COLO829 (cell line): ENCODE measurements at regions not wholly inside any gene's neighbourhood (a gene's known extent, or its start where the extent isn't known, plus 50 kb on each side); places are given as distances from the start of the nearest gene placed in this dataset.
A peak's percentile ranks its signal among the peaks of the same experiment; 100 is the strongest.

Source experiments
- DNase-seq: peaks from one replicate; pipeline ENCODE4 v3.0.0; 2012; ENCODE audit warnings: low spot score

GRCh38 chr17:77419095-77419494 is 278.3 kb downstream of the SEC14L1 start:
- no peak for DNase-seq

DNA sequence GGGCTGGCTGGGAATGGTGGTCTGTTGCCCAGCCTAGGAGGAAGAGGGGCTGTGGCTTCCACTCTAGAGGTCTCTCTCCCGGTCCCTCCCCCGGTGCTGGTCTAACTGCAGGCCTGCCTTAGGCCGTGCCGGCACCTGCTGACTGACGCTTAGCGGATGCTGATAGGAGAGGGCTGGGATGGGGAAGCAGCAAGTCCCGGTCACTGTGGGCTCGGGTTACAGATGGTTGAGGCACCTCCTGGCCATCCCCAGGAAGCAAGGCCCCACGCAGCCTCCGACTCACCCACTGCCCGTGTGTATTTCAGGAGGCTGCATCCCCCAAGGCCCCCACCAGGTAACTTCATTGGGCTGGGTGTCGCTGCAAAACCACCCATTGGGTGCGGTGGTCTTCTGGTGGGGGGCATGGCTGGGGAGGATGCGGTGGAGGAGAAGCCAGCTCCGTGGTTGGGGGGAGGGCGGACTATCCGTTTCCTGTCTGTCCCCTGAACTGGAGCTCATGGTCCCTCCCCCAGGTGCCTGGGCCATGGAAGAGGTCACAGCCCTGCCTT is 278.9 kb downstream of the SEC14L1 start:
- DNase-seq: no peak

DNA sequence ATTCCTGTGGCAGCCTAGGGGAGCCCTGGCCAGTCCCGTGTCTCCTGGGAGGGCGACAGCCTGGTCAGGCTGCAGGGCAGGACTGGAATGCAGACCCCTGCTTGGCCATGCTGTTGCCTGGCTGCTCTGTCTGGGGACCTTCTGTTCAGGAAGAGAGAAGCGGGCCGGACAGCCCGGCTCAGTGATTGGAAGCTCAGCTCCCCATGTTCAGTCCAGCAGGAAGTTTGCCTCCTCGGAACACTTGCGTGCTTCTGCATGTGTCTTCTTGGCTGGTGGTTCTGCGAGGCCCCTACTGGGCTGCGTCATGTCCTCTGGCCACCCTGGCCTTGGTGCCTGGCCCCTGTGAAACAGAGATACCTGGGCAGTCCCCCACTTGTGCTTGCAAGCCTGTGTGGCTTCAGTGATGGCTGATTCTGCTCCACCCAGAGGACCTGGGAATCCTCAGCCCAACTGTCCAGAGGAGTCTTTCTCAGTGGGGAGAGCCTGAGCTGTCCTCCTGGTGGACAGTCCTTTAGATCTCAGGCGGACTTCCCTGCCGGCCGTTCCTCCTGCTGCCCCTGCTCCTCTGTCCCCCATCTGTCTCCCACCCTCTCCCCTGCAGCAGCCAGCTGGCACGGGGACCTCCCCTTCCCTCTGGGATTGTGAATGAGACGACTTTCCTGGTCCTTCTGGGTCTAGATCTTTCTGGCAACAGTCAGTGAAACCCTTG is 279.5 kb downstream of the SEC14L1 start:
- no peak for DNase-seq

DNA sequence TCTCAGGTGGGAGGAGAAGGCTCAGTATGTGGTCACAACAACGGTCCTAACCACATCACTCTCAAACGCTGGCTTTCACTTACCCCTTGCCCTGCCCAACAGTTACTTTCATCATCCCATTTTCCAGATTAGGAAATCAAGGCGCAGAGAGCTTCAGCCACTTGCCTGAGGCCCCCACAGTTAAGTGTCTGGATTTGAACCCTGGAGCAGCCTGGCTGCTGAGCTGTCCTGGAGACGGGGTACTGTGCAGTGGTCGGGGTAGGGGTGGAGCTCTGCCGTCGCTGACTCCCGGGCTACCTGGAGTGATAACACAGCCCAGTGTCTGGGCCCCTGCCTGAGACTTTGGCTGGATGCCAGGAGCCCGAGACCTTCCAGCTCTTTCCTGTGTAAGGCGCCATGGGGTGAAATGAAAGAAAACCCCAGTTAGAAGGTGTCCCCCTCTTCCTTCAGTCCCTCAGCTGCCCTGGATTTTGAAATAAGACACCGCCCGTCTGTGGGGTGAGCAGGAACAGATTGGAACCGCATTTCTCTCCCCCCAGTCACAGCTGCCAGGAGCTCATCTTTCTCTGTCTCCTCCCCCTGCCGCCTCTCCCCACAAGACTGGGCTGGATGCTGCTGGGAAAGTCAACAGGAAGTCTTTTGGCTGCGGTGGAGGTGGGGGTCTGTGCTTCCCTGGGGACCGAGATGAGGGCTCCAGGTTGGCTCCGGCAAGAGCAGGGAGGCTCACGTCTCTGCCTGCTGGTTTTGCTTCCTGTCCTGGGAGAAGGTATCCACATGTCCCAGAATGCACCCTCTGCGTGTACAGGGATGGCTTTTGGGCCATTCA is 280.2 kb downstream of the SEC14L1 start:
- no peak for DNase-seq

DNA sequence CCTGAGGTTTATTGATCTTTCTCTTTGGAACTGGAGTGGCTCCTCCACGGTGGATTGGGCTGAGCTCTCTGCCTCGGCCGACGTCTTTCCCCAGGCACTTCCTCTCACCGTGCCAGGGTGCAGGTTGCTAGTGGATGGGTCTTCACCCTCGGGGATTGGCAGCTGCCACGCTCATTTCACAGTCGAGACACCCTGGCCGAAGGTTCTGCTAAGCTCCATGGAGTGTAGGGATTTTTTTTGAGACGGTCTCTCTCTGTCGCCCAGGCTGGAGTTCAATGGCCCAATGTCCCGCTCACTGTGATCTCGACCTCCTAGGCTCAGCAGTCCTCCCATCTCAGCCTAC is 280.8 kb downstream of the SEC14L1 start:
- no peak for DNase-seq

GRCh38 chr17:77422104-77422747 is 281.5 kb downstream of the SEC14L1 start:
- no peak for DNase-seq

- DNase-seq: no peak
These were observed 282.0 kb downstream of the SEC14L1 start for GRCh38 chr17:77422748-77423113.

DNA sequence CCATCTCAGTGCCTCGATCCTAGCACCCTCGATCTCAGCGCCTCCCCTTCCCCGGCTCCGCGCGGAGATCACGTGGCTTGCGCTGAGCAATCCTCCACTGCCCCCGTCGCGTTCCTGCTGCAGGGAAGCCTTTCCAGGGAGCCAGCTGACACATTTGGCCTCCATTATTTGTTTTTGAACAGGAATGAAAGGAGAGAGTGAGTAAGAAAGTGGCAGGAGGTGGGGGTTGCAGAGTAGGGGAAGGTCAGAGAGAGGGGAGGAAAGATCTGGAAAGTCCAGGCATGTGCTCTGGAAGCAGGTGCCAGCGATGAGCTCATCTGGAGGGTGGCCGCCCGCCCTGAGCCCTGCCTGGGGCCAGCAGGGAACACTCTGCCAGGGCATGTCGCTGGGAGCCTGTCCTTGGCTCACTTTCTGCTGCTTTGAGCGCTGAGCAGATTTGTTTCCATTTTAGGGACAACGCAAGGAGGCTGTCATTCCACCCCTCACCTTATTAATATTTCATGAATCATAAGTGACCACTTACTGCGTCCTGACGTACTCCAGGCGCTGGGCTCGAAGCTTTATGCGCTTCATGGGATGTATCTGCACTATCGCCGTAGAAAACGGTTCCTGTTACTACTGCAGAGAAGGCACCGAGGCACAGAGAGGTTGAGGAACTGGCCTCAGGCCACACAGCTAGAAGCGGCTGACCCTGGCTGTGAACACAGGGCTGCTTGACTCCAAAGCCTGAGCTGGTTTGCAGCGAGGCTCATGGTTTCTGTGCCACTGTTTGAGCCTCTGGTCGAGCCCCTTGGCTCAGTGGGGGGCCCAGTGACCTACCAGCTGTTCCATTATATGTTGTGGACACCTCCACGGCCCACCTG is 283.1 kb downstream of the SEC14L1 start:
- DNase-seq: peak; percentile 60

GRCh38 chr17:77424585-77425344 is 284.0 kb downstream of the SEC14L1 start:
- peak; percentile 44 for DNase-seq

GRCh38 chr17:77425348-77425747 is 284.6 kb downstream of the SEC14L1 start:
- no peak for DNase-seq

DNA sequence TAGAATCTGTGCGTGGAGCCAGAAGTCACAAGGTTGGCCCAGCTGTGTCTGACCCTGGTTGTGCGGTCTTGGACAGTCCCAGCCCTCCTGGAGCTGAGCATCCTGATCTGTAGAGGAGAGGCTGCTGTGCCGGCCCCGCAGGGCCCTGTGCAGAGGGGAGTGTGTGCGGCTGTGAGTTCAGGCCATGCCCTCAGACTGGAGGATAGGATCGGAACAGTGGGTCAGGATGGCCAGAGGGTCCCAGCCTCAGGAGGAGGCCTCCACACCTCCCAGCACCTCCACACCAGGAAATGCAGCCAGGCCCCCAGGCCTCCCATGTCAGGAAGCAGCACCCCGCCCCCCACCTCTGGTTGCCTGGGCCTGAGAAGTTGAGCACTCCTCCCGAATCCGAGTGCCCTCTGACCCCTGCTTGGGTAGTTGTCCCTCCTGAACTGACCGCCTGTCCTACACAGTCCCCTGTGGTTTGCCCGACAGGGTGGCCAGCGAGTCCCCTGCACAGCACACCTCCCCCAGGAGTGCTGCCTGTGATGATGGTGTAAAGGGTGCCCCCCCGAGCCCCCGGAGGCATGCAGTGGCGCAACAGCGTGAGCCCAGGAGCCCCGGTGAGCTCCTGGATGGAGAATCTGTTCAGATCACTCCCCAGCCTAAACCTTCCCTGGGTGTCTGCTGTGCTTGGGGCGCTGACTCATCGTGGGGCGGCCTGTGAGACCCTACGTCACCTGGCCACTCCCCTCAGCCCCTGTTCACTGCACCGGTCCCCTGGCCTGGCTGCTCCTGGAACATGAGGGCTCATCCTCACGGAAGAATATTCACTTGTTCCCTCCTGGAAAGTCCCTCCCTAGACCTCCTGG is 285.2 kb downstream of the SEC14L1 start:
- DNase-seq: no peak

DNA sequence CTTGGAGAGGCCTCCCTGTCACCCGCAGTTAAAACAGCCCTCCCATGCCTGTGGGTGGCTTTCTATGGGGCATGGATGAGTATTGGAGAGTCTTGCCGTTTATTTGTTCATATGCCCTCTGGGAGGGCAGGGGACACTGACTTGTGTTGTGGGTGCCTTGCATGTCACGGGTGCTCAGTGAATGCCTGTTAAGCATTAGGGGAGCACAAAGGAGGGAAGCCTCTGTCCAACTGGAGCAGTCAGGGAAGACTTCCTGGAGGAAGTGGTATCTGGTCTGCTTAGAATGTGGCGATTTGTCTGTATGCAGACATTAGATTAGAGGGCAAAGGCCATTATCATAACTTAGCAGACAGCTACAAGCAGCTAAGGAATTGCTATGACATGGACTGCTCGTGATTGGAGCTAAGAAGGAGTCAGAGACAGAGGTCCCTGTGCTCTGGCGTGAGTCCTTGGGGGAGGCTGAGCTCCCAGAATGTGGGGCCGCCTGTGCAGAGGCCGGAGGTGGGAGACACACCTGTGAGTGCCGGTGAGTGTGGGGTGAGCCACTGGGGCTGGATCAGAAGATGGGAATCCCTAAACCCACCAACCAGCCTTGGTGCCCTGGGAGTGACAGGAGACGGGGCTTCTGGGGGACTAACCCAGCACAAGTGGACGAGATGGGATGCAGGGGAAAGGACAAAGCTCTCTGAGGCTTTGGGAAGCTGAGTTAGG is 286.1 kb downstream of the SEC14L1 start:
- no peak for DNase-seq

GRCh38 chr17:77427391-77427991 is 286.7 kb downstream of the SEC14L1 start:
- no peak for DNase-seq

DNA sequence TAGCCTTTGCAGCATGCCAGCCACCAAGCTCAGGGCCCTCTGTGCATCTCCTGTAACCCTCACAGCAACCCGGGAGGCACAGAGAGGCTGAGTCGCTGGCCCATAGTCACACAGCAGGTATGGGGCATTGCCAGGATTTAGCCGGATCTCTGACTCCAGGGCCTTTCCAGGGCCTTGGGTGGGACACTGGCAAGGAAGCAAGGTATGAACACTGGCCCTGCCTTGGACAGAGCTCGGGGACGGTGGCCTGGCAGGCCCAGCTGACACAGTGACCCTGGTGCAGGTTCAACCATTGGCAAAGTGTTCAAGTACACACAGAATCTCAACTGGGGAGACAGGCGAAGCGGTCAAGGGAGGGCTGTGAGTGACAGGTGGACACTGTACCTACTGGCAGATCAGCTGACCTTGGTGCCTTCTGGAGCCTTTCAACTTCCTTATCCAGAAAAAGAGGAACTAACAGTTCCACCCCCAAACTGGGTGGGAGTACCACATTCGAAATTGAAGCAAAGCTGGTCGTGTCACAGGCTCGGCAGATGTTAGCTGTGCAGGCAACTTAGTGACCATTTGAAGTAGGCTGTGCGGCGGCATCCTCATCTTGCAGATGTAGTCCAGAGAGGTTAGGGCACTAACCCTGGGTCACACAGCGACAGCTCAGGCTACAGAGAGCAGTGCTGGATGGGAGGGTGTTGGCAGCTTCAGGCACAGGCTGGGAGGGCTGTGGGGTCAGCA is 287.4 kb downstream of the SEC14L1 start:
- DNase-seq: no peak

- no peak for DNase-seq
These were observed 288.1 kb downstream of the SEC14L1 start for GRCh38 chr17:77428749-77429368.

GRCh38 chr17:77429369-77429968 is 288.7 kb downstream of the SEC14L1 start:
- DNase-seq: no peak

DNA sequence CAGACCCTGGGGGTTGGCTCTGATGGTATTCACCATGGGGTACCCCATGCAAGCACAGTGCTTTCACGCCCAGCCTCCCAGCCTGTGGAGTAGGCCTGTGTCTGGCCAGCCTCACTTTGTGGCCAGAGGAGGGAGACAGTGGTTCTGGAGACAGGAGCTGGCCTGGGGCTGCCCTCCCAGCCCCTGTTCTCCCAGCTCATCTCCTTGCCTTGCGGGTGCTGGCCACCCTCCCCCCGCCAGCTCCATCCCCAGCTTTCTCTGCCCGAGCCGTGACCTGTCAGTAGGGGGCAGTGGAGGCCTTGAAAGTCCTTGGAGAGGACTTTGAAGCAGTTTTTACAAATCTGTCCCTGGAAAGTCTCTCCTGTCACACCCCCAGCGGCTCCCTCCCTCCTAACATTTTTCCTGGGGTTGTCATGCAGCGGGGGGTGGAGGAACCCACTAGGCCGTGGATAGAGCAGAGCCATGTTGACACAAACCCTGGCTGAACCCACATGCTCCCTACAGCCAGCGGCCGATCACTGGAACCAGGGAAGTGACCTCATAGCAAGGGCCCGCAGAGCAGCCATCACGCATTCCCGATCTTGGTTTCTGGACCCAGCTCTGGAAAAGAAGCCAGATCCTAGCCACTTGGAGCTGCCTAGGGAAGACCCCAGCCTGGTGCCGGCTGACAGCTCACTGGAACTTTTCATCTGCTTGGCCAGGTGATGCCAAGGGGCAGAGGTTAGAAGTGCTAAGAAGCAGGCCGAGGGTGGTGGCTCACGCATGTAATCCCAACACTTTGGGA is 289.4 kb downstream of the SEC14L1 start:
- peak; percentile 35 for DNase-seq
